Fibroblast of lung (primary cell): ENCODE measurements at regions not wholly inside any gene's neighbourhood (a gene's known extent, or its start where the extent isn't known, plus 50 kb on each side); places are given as distances from the start of the nearest gene placed in this dataset.

Source experiments
- CTCF ChIP-seq, 2 donors: IDR thresholded peaks in 1 of 2; conservative IDR thresholded peaks in 1 of 2; 1 replicate in 1 of 2; 2 replicates in 1 of 2; pipeline ENCODE4 v1.5.1; 2011 to 2012; ENCODE audit warnings: low read length in 2 of 2, control low read depth in 1 of 2, inconsistent platforms in 1 of 2, low read depth in 1 of 2, mild to moderate bottlenecking in 1 of 2
- EZH2 ChIP-seq: IDR thresholded peaks from 2 replicates; pipeline ENCODE4 v1.5.1; 2012; ENCODE audit warnings: low read length, control low read depth, mild to moderate bottlenecking; ENCODE audit errors: missing control alignments

GRCh38 chr9:12930906-12931305 is 156.1 kb downstream of the LURAP1L start:
- TF ChIP-seq CTCF (conservative IDR thresholded peaks at IDR 0.05 in 1 of 2, IDR thresholded peaks at IDR 0.05 in 1 of 2; ENCODE audit: low read depth in 1 of 2, low read length in 2 of 2) (no peak), EZH2 (no peak)
